H9 (cell line): ENCODE measurements at regions not wholly inside any gene's neighbourhood (a gene's known extent, or its start where the extent isn't known, plus 50 kb on each side); places are given as distances from the start of the nearest gene placed in this dataset.

Experiments used
- DNase-seq: peaks from one replicate; pipeline ENCODE4 v3.0.0-alpha.2; 2017
- H2AFZ ChIP-seq: one replicate; pipeline ENCODE4 v1.6.1; 2013; ENCODE audit warnings: mild to moderate bottlenecking, low read length, control low read depth, moderate library complexity
- H2AK5ac ChIP-seq: 2 replicates; pipeline ENCODE4 v1.6.1; 2013; ENCODE audit warnings: low read length, control low read depth, mixed read lengths; ENCODE audit not compliant: insufficient read length
- H2BK120ac ChIP-seq: one replicate; pipeline ENCODE4 v1.6.1; 2013; ENCODE audit warnings: low read depth, mild to moderate bottlenecking, low read length, control low read depth, inconsistent platforms; ENCODE audit not compliant: poor library complexity, severe bottlenecking
- H2BK12ac ChIP-seq: 2 replicates; pipeline ENCODE4 v1.6.1; 2013; ENCODE audit warnings: low read length, control low read depth, mixed read lengths, low read depth; ENCODE audit not compliant: insufficient read length
- H2BK15ac ChIP-seq: 2 replicates; pipeline ENCODE4 v1.6.1; 2013; ENCODE audit warnings: low read depth, low read length, control low read depth
- H2BK20ac ChIP-seq: one replicate; pipeline ENCODE4 v1.6.1; 2013; ENCODE audit warnings: low read depth, mild to moderate bottlenecking, low read length, control low read depth, inconsistent platforms; ENCODE audit not compliant: poor library complexity, severe bottlenecking
- H2BK5ac ChIP-seq: 2 replicates; pipeline ENCODE4 v1.6.1; 2013; ENCODE audit warnings: low read length, control low read depth, mixed read lengths; ENCODE audit not compliant: insufficient read length
- H3K14ac ChIP-seq: 2 replicates; pipeline ENCODE4 v1.6.1; 2013; ENCODE audit warnings: low read length, control low read depth; ENCODE audit not compliant: insufficient read depth
- H3K18ac ChIP-seq: 2 replicates; pipeline ENCODE4 v1.6.1; 2013; ENCODE audit warnings: low read depth, mild to moderate bottlenecking, mixed read lengths, low read length, control low read depth; ENCODE audit not compliant: insufficient read length
- H3K23ac ChIP-seq: 2 replicates; pipeline ENCODE4 v1.6.1; 2013; ENCODE audit warnings: low read length, control low read depth, mixed read lengths, low read depth; ENCODE audit not compliant: insufficient read length
- H3K23me2 ChIP-seq: 2 replicates; pipeline ENCODE4 v1.6.1; 2013; ENCODE audit warnings: low read depth, mild to moderate bottlenecking, mixed read lengths, low read length, control low read depth; ENCODE audit not compliant: insufficient read length, poor library complexity, severe bottlenecking
- H3K27ac ChIP-seq: 2 replicates; pipeline ENCODE4 v1.5.1; 2013; ENCODE audit warnings: low read length, control low read depth, mixed read lengths, low read depth; ENCODE audit not compliant: insufficient read length
- H3K27me3 ChIP-seq: 2 replicates; pipeline ENCODE4 v1.6.1; 2013; ENCODE audit warnings: low read length, control low read depth, inconsistent platforms; ENCODE audit not compliant: insufficient read depth
- H3K4ac ChIP-seq: 2 replicates; pipeline ENCODE4 v1.6.1; 2013; ENCODE audit warnings: low read depth, mild to moderate bottlenecking, control low read depth, inconsistent platforms, low read length, moderate library complexity
- H3K4me1 ChIP-seq: 2 replicates; pipeline ENCODE4 v1.6.1; 2013; ENCODE audit warnings: low read length, control low read depth, inconsistent platforms; ENCODE audit not compliant: insufficient read depth
- H3K4me2 ChIP-seq: 2 replicates; pipeline ENCODE4 v1.6.1; 2013; ENCODE audit warnings: low read length, control low read depth, mixed read lengths; ENCODE audit not compliant: insufficient read length, insufficient read depth
- H3K56ac ChIP-seq: 2 replicates; pipeline ENCODE4 v1.6.1; 2013; ENCODE audit warnings: low read depth, mild to moderate bottlenecking, mixed read lengths, low read length, control low read depth; ENCODE audit not compliant: insufficient read length
- H3K79me1 ChIP-seq: 2 replicates; pipeline ENCODE4 v1.6.1; 2013; ENCODE audit warnings: low read depth, mild to moderate bottlenecking, moderate library complexity, low read length, control low read depth, inconsistent platforms; ENCODE audit not compliant: insufficient read depth, poor library complexity, severe bottlenecking
- H3K79me2 ChIP-seq: 2 replicates; pipeline ENCODE4 v1.6.1; 2013; ENCODE audit warnings: low read length, control low read depth, inconsistent platforms; ENCODE audit not compliant: insufficient read depth
- H3K9ac ChIP-seq: 2 replicates; pipeline ENCODE4 v1.6.1; 2013; ENCODE audit warnings: low read length, control low read depth, mixed read lengths; ENCODE audit not compliant: insufficient read length; ENCODE audit errors: extremely low read depth
- H3K9me3 ChIP-seq: one replicate; pipeline ENCODE4 v1.6.1; 2013; ENCODE audit warnings: low read depth, low read length, inconsistent platforms; ENCODE audit not compliant: control insufficient read depth
- H3T11ph ChIP-seq: one replicate; pipeline ENCODE4 v1.6.1; 2013; ENCODE audit warnings: mild to moderate bottlenecking, low read length, control low read depth, inconsistent platforms
- H4K20me1 ChIP-seq: one replicate; pipeline ENCODE4 v1.6.1; 2013; ENCODE audit not compliant: control insufficient read depth, insufficient read length, insufficient read depth
- H4K5ac ChIP-seq: 2 replicates; pipeline ENCODE4 v1.6.1; 2013; ENCODE audit warnings: low read depth, mild to moderate bottlenecking, mixed read lengths, low read length, control low read depth; ENCODE audit not compliant: insufficient read length
- H4K8ac ChIP-seq: replicated peaks from 2 replicates; pipeline ENCODE4 v1.6.1; 2013; ENCODE audit warnings: low read length, control low read depth, mixed read lengths, low read depth; ENCODE audit not compliant: insufficient read length
- H4K91ac ChIP-seq: 2 replicates; pipeline ENCODE4 v1.6.1; 2013; ENCODE audit warnings: low read depth, mild to moderate bottlenecking, moderate library complexity, mixed read lengths, low read length, control low read depth; ENCODE audit not compliant: insufficient read length
- H3K27ac Mint-ChIP-seq, 3 experiments: 2 replicates in 2 of 3; 3 replicates in 1 of 3; pipeline ENCODE4 v1.8.0; 2020 to 2021; ENCODE audit warnings: mixed read lengths in 3 of 3, mild to moderate bottlenecking in 1 of 3, moderate library complexity in 1 of 3
- H3K27me3 Mint-ChIP-seq: 2 replicates; pipeline ENCODE4 v1.8.0; 2021; ENCODE audit warnings: low read depth, mild to moderate bottlenecking, moderate library complexity, mixed read lengths
- H3K36me3 Mint-ChIP-seq, 3 experiments: 2 replicates in 2 of 3; 3 replicates in 1 of 3; pipeline ENCODE4 v1.8.0; 2020 to 2021; ENCODE audit warnings: low read depth in 3 of 3, mixed read lengths in 3 of 3; ENCODE audit not compliant: insufficient read depth in 1 of 3
- H3K4me1 Mint-ChIP-seq, 2 experiments: 2 replicates each; pipeline ENCODE4 v1.8.0; 2020; ENCODE audit warnings: mixed read lengths in 2 of 2
- H3K4me3 Mint-ChIP-seq, 2 experiments: 2 replicates in 1 of 2; 3 replicates in 1 of 2; pipeline ENCODE4 v1.8.0; 2020 to 2021; ENCODE audit warnings: mild to moderate bottlenecking in 2 of 2, mixed read lengths in 2 of 2, moderate library complexity in 1 of 2
- H3K9me3 Mint-ChIP-seq, 2 experiments: 2 replicates in 1 of 2; 3 replicates in 1 of 2; pipeline ENCODE4 v1.8.0; 2020; ENCODE audit warnings: mild to moderate bottlenecking in 2 of 2, mixed read lengths in 2 of 2, moderate library complexity in 1 of 2
- WGBS: extraction: QIAGEN DNeasy Blood & Tissue Kit; methylation state at CpG from one replicate; pipeline ENCODE4 v1.1.7; 2013; ENCODE audit warnings: missing lambda C conversion rate, low lambda C conversion rate, mixed read lengths; ENCODE audit not compliant: insufficient read length; ENCODE audit errors: extremely low coverage; 5-methylcytosine and 5-hydroxymethylcytosine counted together
- TF ChIP-seq, protein P1 (sequence below): fragments of 200-600 bp; sonication (generic); conservative IDR thresholded peaks from 3 replicates; pipeline ENCODE4 v1.8.0; 2021; ENCODE audit warnings: antibody characterized with exemption, mild to moderate bottlenecking

DNA sequence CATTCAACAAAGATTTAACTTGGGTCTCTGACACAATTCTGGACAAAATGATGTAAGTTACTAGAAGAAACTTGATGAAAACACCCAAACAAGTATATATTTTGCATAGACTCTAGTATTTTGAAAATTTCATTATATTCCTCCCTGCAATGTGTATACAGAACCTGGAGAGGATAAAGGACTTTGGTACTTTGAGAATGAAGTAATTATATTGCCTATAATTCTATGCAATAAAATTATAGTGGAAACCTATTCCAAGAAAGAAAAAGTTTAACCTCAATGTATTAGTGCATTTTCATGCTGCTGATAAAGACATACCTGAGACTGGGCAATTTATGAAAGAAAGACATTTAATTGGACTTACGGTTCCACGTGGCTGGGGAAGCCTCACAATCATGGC lies 1146.1 kb downstream of the KCNT2 start:
- H2AK5ac ChIP-seq: no peak overlapping the region
- no CpG with 5 or more reads among the region's 2 CpGs for WGBS
- no peak overlapping the region for H4K91ac ChIP-seq
- H3K9me3 ChIP-seq: no peaks in the 10 kb centered on the region
- H2BK120ac ChIP-seq: no peak overlapping the region
- H2BK5ac ChIP-seq: no peak overlapping the region
- no peak overlapping the region for H3K27ac ChIP-seq
- no peak overlapping the region for H2AFZ ChIP-seq
- no peak overlapping the region for H3K18ac ChIP-seq
- H2BK15ac ChIP-seq: no peak overlapping the region
- H3K79me2 ChIP-seq: no peaks in the 10 kb centered on the region
- H3K4me1 Mint-ChIP-seq: no peaks in the 10 kb centered on the region
- H3K23me2 ChIP-seq: no peaks in the 10 kb centered on the region
- H4K8ac ChIP-seq: no peak overlapping the region
- DNase-seq: no peak
- H3K4ac ChIP-seq: no peak overlapping the region
- no peak overlapping the region for H3K56ac ChIP-seq
- H2BK20ac ChIP-seq: no peak overlapping the region
- no peak overlapping the region for H4K5ac ChIP-seq
- H3K9me3 Mint-ChIP-seq: peaks cover 0 to 5% of the 10 kb centered on the region in 2 experiments; a peak in 2 of 5 replicates
- H3K4me3 Mint-ChIP-seq: no peak overlapping the region
- no peaks in the 10 kb centered on the region for H3K27me3 ChIP-seq
- H3K9ac ChIP-seq: no peak overlapping the region
- H4K20me1 ChIP-seq: no peaks in the 10 kb centered on the region
- H3K4me1 ChIP-seq: no peaks in the 10 kb centered on the region
- H3K79me1 ChIP-seq: no peaks in the 10 kb centered on the region
- H3K27ac Mint-ChIP-seq: no peak overlapping the region
- H3T11ph ChIP-seq: no peak overlapping the region
- no peaks in the 10 kb centered on the region for H3K27me3 Mint-ChIP-seq
- H2BK12ac ChIP-seq: no peak overlapping the region
- no peak overlapping the region for H3K14ac ChIP-seq
- H3K4me2 ChIP-seq: no peak overlapping the region
- TF ChIP-seq, protein P1, sequence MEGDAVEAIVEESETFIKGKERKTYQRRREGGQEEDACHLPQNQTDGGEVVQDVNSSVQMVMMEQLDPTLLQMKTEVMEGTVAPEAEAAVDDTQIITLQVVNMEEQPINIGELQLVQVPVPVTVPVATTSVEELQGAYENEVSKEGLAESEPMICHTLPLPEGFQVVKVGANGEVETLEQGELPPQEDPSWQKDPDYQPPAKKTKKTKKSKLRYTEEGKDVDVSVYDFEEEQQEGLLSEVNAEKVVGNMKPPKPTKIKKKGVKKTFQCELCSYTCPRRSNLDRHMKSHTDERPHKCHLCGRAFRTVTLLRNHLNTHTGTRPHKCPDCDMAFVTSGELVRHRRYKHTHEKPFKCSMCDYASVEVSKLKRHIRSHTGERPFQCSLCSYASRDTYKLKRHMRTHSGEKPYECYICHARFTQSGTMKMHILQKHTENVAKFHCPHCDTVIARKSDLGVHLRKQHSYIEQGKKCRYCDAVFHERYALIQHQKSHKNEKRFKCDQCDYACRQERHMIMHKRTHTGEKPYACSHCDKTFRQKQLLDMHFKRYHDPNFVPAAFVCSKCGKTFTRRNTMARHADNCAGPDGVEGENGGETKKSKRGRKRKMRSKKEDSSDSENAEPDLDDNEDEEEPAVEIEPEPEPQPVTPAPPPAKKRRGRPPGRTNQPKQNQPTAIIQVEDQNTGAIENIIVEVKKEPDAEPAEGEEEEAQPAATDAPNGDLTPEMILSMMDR: no peak
- H3K36me3 Mint-ChIP-seq: no peaks in the 10 kb centered on the region; a peak in 2 of 7 replicates
- H3K23ac ChIP-seq: no peak overlapping the region
